NT2/D1 (cell line): ENCODE measurements at regions not wholly inside any gene's neighbourhood (a gene's known extent, or its start where the extent isn't known, plus 50 kb on each side); places are given as distances from the start of the nearest gene placed in this dataset.

Source experiments
- SUZ12 ChIP-seq: IDR thresholded peaks from 2 replicates; pipeline ENCODE4 v1.6.1; 2011; ENCODE audit not compliant: insufficient read length, insufficient read depth; ENCODE audit errors: extremely low read depth
- YY1 ChIP-seq: IDR thresholded peaks from 2 replicates; pipeline ENCODE4 v1.6.1; 2011; ENCODE audit not compliant: insufficient read length, insufficient read depth
- ZNF274 ChIP-seq: IDR thresholded peaks from 2 replicates; pipeline ENCODE4 v1.6.1; 2011; ENCODE audit warnings: mild to moderate bottlenecking, low read depth, low read length

- no peak for TF ChIP-seq SUZ12
- no peak for TF ChIP-seq ZNF274
- no peak for TF ChIP-seq YY1
These were observed 1043.3 kb upstream of the CDH6 start for GRCh38 chr5:30150231-30150630.
